LHCN-M2 (cell line): ENCODE measurements at regions not wholly inside any gene's neighbourhood (a gene's known extent, or its start where the extent isn't known, plus 50 kb on each side); places are given as distances from the start of the nearest gene placed in this dataset.

ENCODE experiments used
- DNase-seq: peaks from one replicate; pipeline ENCODE4 v3.0.0-alpha.2; 2012; ENCODE audit warnings: low read depth

GRCh38 chr14:71665157-71665556 lies 267.1 kb upstream of the RGS6 start:
- DNase-seq: peak; percentile 93

GRCh38 chr14:71665781-71666180 lies 266.4 kb upstream of the RGS6 start:
- no peak for DNase-seq

- no peak for DNase-seq
Measured at GRCh38 chr14:71666571-71667145, 265.6 kb upstream of the RGS6 start.

- peak; percentile 89 for DNase-seq
Measured at GRCh38 chr14:71668186-71668912, 263.9 kb upstream of the RGS6 start.

- DNase-seq: no peak
Measured at GRCh38 chr14:71672596-71672995, 259.6 kb upstream of the RGS6 start.

GRCh38 chr14:71675126-71675899 lies 256.9 kb upstream of the RGS6 start:
- no peak for DNase-seq

GRCh38 chr14:71675900-71676287 lies 256.3 kb upstream of the RGS6 start:
- DNase-seq: peak; percentile 50

GRCh38 chr14:71680736-71681387 lies 251.4 kb upstream of the RGS6 start:
- no peak for DNase-seq

GRCh38 chr14:71682337-71682736 lies 249.9 kb upstream of the RGS6 start:
- DNase-seq: no peak

- DNase-seq: no peak
Measured at GRCh38 chr14:71684323-71684722, 247.9 kb upstream of the RGS6 start.

GRCh38 chr14:71686677-71687076 lies 245.6 kb upstream of the RGS6 start:
- DNase-seq: no peak

- DNase-seq: no peak
Measured at GRCh38 chr14:71687166-71687831, 244.9 kb upstream of the RGS6 start.

GRCh38 chr14:71688576-71688975 lies 243.7 kb upstream of the RGS6 start:
- DNase-seq: no peak

- no peak for DNase-seq
Measured at GRCh38 chr14:71690478-71690877, 241.8 kb upstream of the RGS6 start.

- no peak for DNase-seq
Measured at GRCh38 chr14:71692496-71692895, 239.7 kb upstream of the RGS6 start.

- peak; percentile 87 for DNase-seq
Measured at GRCh38 chr14:71693381-71693780, 238.8 kb upstream of the RGS6 start.

- no peak for DNase-seq
Measured at GRCh38 chr14:71694591-71695530, 237.4 kb upstream of the RGS6 start.

- no peak for DNase-seq
Measured at GRCh38 chr14:71695611-71696350, 236.4 kb upstream of the RGS6 start.

- peak; percentile 91 for DNase-seq
Measured at GRCh38 chr14:71698027-71698426, 234.2 kb upstream of the RGS6 start.

GRCh38 chr14:71698673-71699072 lies 233.6 kb upstream of the RGS6 start:
- no peak for DNase-seq
